Esophagus muscularis mucosa (tissue), 4 donors: ENCODE measurements at regions not wholly inside any gene's neighbourhood (a gene's known extent, or its start where the extent isn't known, plus 50 kb on each side); places are given as distances from the start of the nearest gene placed in this dataset.

ENCODE experiments used
- EP300 ChIP-seq: sonication (generic); formaldehyde crosslinking; IDR thresholded peaks from one replicate; pipeline ENCODE4 v1.6.1; 2017; ENCODE audit warnings: antibody characterized with exemption
- POLR2A ChIP-seq: fragments of 450-650 bp; IDR thresholded peaks from one replicate; pipeline ENCODE4 v1.6.1; 2017; ENCODE audit warnings: antibody characterized with exemption, moderate library complexity, mild to moderate bottlenecking, low read depth
- POLR2AphosphoS5 ChIP-seq, 2 donors: sonication (generic); formaldehyde crosslinking; IDR thresholded peaks; one replicate each; pipeline ENCODE4 v1.6.1; 2017; ENCODE audit warnings: antibody characterized with exemption in 2 of 2
- TF ChIP-seq, protein P1 (sequence below), 3 experiments: fragments of 200-600 bp in 2 of 3; fragments of 450-650 bp in 1 of 3; sonication (generic) in 2 of 3; IDR thresholded peaks; one replicate each; pipeline ENCODE4 v1.5.1; 2017 to 2019; ENCODE audit warnings: antibody characterized with exemption in 3 of 3, mild to moderate bottlenecking in 2 of 3, moderate library complexity in 1 of 3

DNA sequence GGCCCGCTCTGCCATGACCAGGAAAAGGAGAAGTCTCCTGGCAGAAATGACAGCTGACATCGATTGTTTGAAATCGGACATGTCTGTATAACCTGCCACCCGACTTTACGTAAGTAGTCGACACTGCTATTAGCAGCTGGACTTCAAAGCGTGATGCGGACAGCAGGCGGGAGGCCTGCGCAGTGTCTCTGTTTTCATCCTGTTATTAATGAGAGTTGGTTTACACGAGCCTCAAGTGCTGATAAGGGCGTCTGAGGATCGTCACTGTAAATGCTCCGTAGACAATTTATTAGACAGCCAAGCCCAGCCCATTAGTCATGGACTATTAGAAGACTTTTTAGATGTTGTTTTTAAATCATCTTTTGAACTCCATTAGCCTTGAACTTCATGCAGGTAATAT is 328.3 kb downstream of the FOXL1 start:
- TF ChIP-seq, protein P1, sequence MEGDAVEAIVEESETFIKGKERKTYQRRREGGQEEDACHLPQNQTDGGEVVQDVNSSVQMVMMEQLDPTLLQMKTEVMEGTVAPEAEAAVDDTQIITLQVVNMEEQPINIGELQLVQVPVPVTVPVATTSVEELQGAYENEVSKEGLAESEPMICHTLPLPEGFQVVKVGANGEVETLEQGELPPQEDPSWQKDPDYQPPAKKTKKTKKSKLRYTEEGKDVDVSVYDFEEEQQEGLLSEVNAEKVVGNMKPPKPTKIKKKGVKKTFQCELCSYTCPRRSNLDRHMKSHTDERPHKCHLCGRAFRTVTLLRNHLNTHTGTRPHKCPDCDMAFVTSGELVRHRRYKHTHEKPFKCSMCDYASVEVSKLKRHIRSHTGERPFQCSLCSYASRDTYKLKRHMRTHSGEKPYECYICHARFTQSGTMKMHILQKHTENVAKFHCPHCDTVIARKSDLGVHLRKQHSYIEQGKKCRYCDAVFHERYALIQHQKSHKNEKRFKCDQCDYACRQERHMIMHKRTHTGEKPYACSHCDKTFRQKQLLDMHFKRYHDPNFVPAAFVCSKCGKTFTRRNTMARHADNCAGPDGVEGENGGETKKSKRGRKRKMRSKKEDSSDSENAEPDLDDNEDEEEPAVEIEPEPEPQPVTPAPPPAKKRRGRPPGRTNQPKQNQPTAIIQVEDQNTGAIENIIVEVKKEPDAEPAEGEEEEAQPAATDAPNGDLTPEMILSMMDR (IDR thresholded peaks at IDR 0.05), result no peak
- no peak for TF ChIP-seq POLR2A
- TF ChIP-seq POLR2AphosphoS5 (IDR thresholded peaks at IDR 0.05), result no peak
- no peak for TF ChIP-seq EP300
